ENCODE measurements at regions not wholly inside any gene's neighbourhood (a gene's known extent, or its start where the extent isn't known, plus 50 kb on each side); places are given as distances from the start of the nearest gene placed in this dataset.
A peak's percentile ranks its signal among the peaks of the same experiment; 100 is the strongest.

GRCh38 chr1:191495040-191495439 lies 663.2 kb upstream of the RGS18 start:
- Histone ChIP-seq H3K79me2 (ENCODE audit: control insufficient read depth, insufficient read depth, low read length) (no peaks in the 10 kb centered on the region), H3K9me3 (replicated peaks; ENCODE audit: control insufficient read depth, insufficient read depth, low read depth, low read length) (no peaks in the 10 kb centered on the region), H4K20me1 (replicated peaks; ENCODE audit: control insufficient read depth, insufficient read depth, low read length) (no peaks in the 10 kb centered on the region), H2AFZ (ENCODE audit: low read depth, low read length) (peak overlapping the region; percentile 54), H3K36me3 (ENCODE audit: control insufficient read depth, insufficient read depth, low read length) (no peaks in the 10 kb centered on the region), H3K4me3 (no peak overlapping the region), H3K9me1 (ENCODE audit: control insufficient read depth, insufficient read depth, low read length) (no peaks in the 10 kb centered on the region), H3K9ac (ENCODE audit: insufficient read depth in 1 of 2, low read depth in 2 of 2, low read length in 2 of 2) (no peak overlapping the region), H3K27me3 (ENCODE audit: control insufficient read depth in 2 of 2, insufficient read depth in 2 of 2, low read length in 2 of 2) (no peaks in the 10 kb centered on the region), H3K27ac (ENCODE audit: extremely low read depth, low read depth, low read length) (no peak overlapping the region), H3K4me1 (replicated peaks in 1 of 2; ENCODE audit: control insufficient read depth in 2 of 2, insufficient read depth in 2 of 2, low read length in 2 of 2) (no peaks in the 10 kb centered on the region), H3K4me2 (ENCODE audit: insufficient read depth, low read length) (no peak overlapping the region)
- FAIRE-seq (no peak), DNase-seq (ENCODE audit: extremely low read depth in 1 of 4, low spot score in 3 of 4) (no peak), ATAC-seq (no peak)
- ChIA-PET CTCF (ENCODE audit: low intra/inter-chr PET ratio) (no interaction called here), POLR2A (no interaction called here)
- no TSS peak for BruUV-seq (replicated peaks)
- intact Hi-C loops (cut with micrococcal nuclease), result no loop called here
- in situ Hi-C loops (cut with MboI), result no loop called here
- TF ChIP-seq TAF15 (IDR thresholded peaks at IDR 0.05; ENCODE audit: low read depth, low read length), result no peak
- TF ChIP-seq ZNF408 (CRISPR knock-in tag; IDR thresholded peaks at IDR 0.05; ENCODE audit: low read depth), result no peak
- no peak for TF ChIP-seq BMI1 (IDR thresholded peaks at IDR 0.05; ENCODE audit: low read length)
- WGBS (ENCODE audit: insufficient coverage, low coverage, missing lambda C conversion rate), result 13% methylated on average over 2 of the region's 2 CpGs

GRCh38 chr1:191498318-191498717 lies 659.9 kb upstream of the RGS18 start:
- Histone ChIP-seq H3K4me1 (replicated peaks in 1 of 2; ENCODE audit: control insufficient read depth in 2 of 2, insufficient read depth in 2 of 2, low read length in 2 of 2) (no peaks in the 10 kb centered on the region), H2AFZ (ENCODE audit: low read depth, low read length) (peak overlapping the region; percentile 14; the same call in 1 of the 2 replicates), H3K27ac (ENCODE audit: extremely low read depth, low read depth, low read length) (peak overlapping the region; percentile 2; the same call in 1 of the 3 replicates), H3K36me3 (ENCODE audit: control insufficient read depth, insufficient read depth, low read length) (no peaks in the 10 kb centered on the region), H3K9ac (ENCODE audit: insufficient read depth in 1 of 2, low read depth in 2 of 2, low read length in 2 of 2) (no peak overlapping the region), H3K9me1 (ENCODE audit: control insufficient read depth, insufficient read depth, low read length) (no peaks in the 10 kb centered on the region), H3K4me3 (no peak overlapping the region), H3K4me2 (ENCODE audit: insufficient read depth, low read length) (no peak overlapping the region), H3K9me3 (replicated peaks; ENCODE audit: control insufficient read depth, insufficient read depth, low read depth, low read length) (no peaks in the 10 kb centered on the region), H3K27me3 (ENCODE audit: control insufficient read depth in 2 of 2, insufficient read depth in 2 of 2, low read length in 2 of 2) (no peaks in the 10 kb centered on the region), H3K79me2 (ENCODE audit: control insufficient read depth, insufficient read depth, low read length) (no peaks in the 10 kb centered on the region), H4K20me1 (replicated peaks; ENCODE audit: control insufficient read depth, insufficient read depth, low read length) (no peaks in the 10 kb centered on the region)
- intact Hi-C loops (cut with micrococcal nuclease) (no loop called here), in situ Hi-C loops (cut with MboI) (no loop called here)
- FAIRE-seq, result peak; percentile 29
- DNase-seq (ENCODE audit: extremely low read depth in 1 of 4, low spot score in 3 of 4), result peak in 3 of 4 experiments; percentile 13 to 37 (median 22)
- BruUV-seq (replicated peaks), result no TSS peak
- no peak for ATAC-seq
- ChIA-PET POLR2A (no interaction called here), CTCF (ENCODE audit: low intra/inter-chr PET ratio) (no interaction called here)
- peak; percentile 91 for TF ChIP-seq NFIC (IDR thresholded peaks at IDR 0.05)
- TF ChIP-seq MAFF (IDR thresholded peaks at IDR 0.05; ENCODE audit: low read length), result peak; percentile 33; the same call in 1 of the 2 replicates
- TF ChIP-seq ATF3 (IDR thresholded peaks at IDR 0.05), result peak; percentile 21; the same call in 1 of the 2 replicates
- no peak for TF ChIP-seq ATF3 (CRISPR knock-in tag; conservative IDR thresholded peaks at IDR 0.05)
- peak; percentile 81 for TF ChIP-seq NFE2 (IDR thresholded peaks at IDR 0.05; ENCODE audit: low read depth)
- TF ChIP-seq C11orf30 (IDR thresholded peaks at IDR 0.05; ENCODE audit: low read depth), result peak; percentile 64; the same call in 1 of the 2 replicates
- TF ChIP-seq ZNF316 (IDR thresholded peaks at IDR 0.05), result peak; percentile 42; the same call in 1 of the 2 replicates
- TF ChIP-seq CHAMP1 (IDR thresholded peaks at IDR 0.05), result peak; percentile 50; the same call in 1 of the 2 replicates
- TF ChIP-seq ARID1B (IDR thresholded peaks at IDR 0.05), result peak; percentile 28; the same call in 1 of the 2 replicates
- TF ChIP-seq DPF2 (IDR thresholded peaks at IDR 0.05), result 0 out of 2 replicates have a peak, but pooled peaks have one; percentile 20
- TF ChIP-seq FOSL1 (tag; conservative IDR thresholded peaks at IDR 0.05), result peak; percentile 53
- TF ChIP-seq ZNF586 (CRISPR knock-in tag; conservative IDR thresholded peaks at IDR 0.05), result no peak
- no peak for TF ChIP-seq ZNF695 (CRISPR knock-in tag; IDR thresholded peaks at IDR 0.05)
